Endodermal cell (in vitro differentiated cells): ENCODE measurements at regions not wholly inside any gene's neighbourhood (a gene's known extent, or its start where the extent isn't known, plus 50 kb on each side); places are given as distances from the start of the nearest gene placed in this dataset.

Experiments
- DNase-seq: peaks from one replicate; pipeline ENCODE4 v3.0.0-alpha.2; 2017
- H3K27ac ChIP-seq: 2 replicates; pipeline ENCODE4 v1.5.1; 2013; ENCODE audit warnings: mild to moderate bottlenecking, low read depth, low read length, moderate library complexity
- H3K27me3 ChIP-seq: 2 replicates; pipeline ENCODE4 v1.6.1; 2013; ENCODE audit warnings: mild to moderate bottlenecking, low read length, moderate library complexity; ENCODE audit not compliant: insufficient read depth, control insufficient read depth, poor library complexity, severe bottlenecking
- H3K36me3 ChIP-seq: 2 replicates; pipeline ENCODE4 v1.7.0; 2013; ENCODE audit warnings: mild to moderate bottlenecking, low read length, moderate library complexity; ENCODE audit not compliant: control insufficient read depth, insufficient read depth
- H3K4me1 ChIP-seq: one replicate; pipeline ENCODE4 v1.7.0; 2013; ENCODE audit warnings: low read length; ENCODE audit not compliant: control insufficient read depth, insufficient read depth
- H3K4me3 ChIP-seq: 2 replicates; pipeline ENCODE4 v1.5.1; 2013; ENCODE audit warnings: mild to moderate bottlenecking, low read length, moderate library complexity
- H3K9ac ChIP-seq: 2 replicates; pipeline ENCODE4 v1.6.1; 2013; ENCODE audit warnings: mild to moderate bottlenecking, low read length, moderate library complexity; ENCODE audit not compliant: poor library complexity, severe bottlenecking; ENCODE audit errors: extremely low read depth
- H3K9me3 ChIP-seq: 2 replicates; pipeline ENCODE4 v1.6.1; 2013; ENCODE audit warnings: mild to moderate bottlenecking, low read length, moderate library complexity; ENCODE audit not compliant: control insufficient read depth
- H3K27ac Mint-ChIP-seq: 2 replicates; pipeline ENCODE4 v1.8.0; 2020; ENCODE audit warnings: mixed read lengths
- H3K27me3 Mint-ChIP-seq: 2 replicates; pipeline ENCODE4 v1.8.0; 2021; ENCODE audit warnings: mild to moderate bottlenecking, mixed read lengths; ENCODE audit not compliant: insufficient read depth
- H3K36me3 Mint-ChIP-seq: 2 replicates; pipeline ENCODE4 v1.8.0; 2020; ENCODE audit warnings: low read depth, mixed read lengths
- H3K4me1 Mint-ChIP-seq: 2 replicates; pipeline ENCODE4 v1.8.0; 2020; ENCODE audit warnings: mixed read lengths
- H3K4me3 Mint-ChIP-seq: 2 replicates; pipeline ENCODE4 v1.8.0; 2020; ENCODE audit warnings: mild to moderate bottlenecking, moderate library complexity, mixed read lengths
- H3K9me3 Mint-ChIP-seq: 2 replicates; pipeline ENCODE4 v1.8.0; 2020; ENCODE audit warnings: mild to moderate bottlenecking, mixed read lengths
- WGBS, 2 experiments: methylation state at CpG; one replicate each; pipeline versions ENCODE4 v1.1.5 to v1.1.7; 2013; ENCODE audit warnings: missing lambda C conversion rate in 2 of 2, mixed read lengths in 1 of 2; ENCODE audit not compliant: insufficient coverage in 1 of 2, insufficient read length in 1 of 2; 5-methylcytosine and 5-hydroxymethylcytosine counted together
- TF ChIP-seq, protein P1 (sequence below): fragments of 200-600 bp; sonication (generic); conservative IDR thresholded peaks from 2 replicates; pipeline ENCODE4 v1.5.0; 2021; ENCODE audit warnings: antibody characterized with exemption, mild to moderate bottlenecking

DNA sequence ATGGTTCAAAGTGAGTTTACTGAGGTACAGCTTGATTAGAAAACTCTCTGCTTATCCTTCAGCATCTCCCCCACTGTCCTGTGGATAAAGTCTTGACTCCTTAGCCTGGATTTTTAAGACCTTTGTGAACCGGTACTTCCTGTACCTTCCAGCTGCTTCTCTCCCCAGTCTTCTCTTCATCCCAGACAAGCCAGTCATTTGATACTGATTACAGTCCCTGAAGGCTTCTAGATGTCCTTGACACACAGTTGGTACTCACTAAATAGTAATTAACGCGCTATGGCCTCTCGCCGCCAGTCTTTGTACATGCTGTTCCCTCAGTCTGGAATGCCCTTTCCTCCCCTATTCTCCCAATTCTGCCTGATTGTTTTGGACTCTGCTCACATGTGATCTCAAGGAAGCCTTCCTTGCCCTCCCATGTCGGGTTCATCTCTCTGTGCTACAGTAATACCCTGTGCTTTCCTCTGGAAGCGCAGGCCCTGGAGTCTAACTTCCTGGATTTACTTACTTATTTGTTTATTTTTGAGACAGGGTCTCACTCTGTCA lies 50.6 kb upstream of the PTGR2 start:
- Histone ChIP-seq H3K36me3 (no peaks in the 10 kb centered on the region), H3K27me3 (no peaks in the 10 kb centered on the region), H3K9me3 (no peaks in the 10 kb centered on the region), H3K9ac (no peak overlapping the region), H3K4me1 (no peaks in the 10 kb centered on the region), H3K4me3 (no peak overlapping the region), H3K27ac (no peak overlapping the region)
- no peak for DNase-seq
- TF ChIP-seq, protein P1, sequence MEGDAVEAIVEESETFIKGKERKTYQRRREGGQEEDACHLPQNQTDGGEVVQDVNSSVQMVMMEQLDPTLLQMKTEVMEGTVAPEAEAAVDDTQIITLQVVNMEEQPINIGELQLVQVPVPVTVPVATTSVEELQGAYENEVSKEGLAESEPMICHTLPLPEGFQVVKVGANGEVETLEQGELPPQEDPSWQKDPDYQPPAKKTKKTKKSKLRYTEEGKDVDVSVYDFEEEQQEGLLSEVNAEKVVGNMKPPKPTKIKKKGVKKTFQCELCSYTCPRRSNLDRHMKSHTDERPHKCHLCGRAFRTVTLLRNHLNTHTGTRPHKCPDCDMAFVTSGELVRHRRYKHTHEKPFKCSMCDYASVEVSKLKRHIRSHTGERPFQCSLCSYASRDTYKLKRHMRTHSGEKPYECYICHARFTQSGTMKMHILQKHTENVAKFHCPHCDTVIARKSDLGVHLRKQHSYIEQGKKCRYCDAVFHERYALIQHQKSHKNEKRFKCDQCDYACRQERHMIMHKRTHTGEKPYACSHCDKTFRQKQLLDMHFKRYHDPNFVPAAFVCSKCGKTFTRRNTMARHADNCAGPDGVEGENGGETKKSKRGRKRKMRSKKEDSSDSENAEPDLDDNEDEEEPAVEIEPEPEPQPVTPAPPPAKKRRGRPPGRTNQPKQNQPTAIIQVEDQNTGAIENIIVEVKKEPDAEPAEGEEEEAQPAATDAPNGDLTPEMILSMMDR = no peak
- Mint-ChIP-seq H3K4me3 (no peak overlapping the region), H3K27me3 (no peaks in the 10 kb centered on the region), H3K4me1 (peaks cover 4% of the 10 kb centered on the region), H3K9me3 (no peaks in the 10 kb centered on the region), H3K36me3 (no peaks in the 10 kb centered on the region), H3K27ac (no peak overlapping the region)
- WGBS, 2 experiments = 93 to 94% methylated on average over 7 of the region's 7 CpGs

DNA sequence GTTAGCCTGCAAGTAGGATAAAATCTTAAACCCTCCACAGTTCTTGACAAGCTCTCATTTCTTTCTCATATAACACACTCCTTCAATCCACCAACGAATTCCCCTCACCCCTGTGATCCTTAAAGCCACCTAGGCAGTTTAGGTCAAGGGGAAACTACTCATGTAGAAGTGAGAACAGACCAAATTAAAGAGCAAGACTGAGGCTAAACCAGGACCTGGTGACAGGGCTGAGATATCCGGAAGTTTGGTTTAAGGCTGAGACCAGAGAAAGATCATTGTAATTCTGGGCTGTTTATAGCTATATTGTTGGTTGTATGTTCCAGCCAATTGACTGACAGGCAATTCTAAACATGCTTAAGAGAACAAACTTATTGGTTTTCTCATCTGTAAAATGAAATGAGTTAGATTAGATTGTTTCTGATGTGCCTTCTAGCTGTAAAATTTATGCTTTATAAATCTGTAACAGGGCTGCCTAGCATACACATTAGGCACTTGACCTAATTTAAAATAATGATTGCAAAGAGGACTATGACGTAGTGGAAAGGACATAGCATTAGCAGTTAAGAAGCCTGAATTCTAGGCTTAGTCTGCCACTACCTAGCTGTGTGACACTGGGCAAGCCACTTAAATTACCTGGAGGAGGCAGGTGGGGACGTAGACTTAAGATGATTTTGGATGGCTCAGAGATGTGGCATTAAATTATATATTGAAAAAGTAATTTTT lies 53.9 kb upstream of the PTGR2 start:
- H3K9me3 Mint-ChIP-seq = no peaks in the 10 kb centered on the region

DNA sequence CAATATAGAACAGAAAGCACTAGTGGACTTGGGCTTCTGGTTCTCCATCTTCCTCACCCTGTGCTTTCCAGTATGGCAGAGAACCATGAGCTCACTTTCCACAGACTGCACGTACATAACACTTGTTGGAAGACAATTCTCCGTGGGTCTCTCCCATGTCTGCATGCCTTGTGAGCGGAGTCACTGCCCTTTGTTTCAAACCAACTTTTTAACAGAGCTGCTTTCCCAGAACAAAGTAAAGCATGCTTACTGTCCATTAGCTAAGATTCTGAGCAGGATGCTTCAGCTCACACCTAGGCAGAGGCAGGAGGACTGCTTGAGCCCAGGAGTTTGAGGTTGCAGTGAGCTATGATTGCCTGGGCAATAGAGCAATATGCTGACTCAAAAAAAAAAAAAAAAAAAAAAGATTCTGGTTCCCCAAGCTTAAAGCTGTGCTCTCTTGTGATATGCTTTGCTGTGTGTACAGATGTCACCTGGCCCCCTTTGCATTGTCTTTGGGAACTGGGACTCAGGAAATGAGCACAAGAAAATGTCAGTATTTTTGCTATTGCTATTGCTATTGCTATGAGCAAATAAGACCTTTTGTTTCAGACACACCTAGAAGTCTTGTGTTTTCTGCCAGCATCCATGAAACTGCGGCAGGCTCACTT lies 54.6 kb upstream of the PTGR2 start:
- Histone ChIP-seq H3K9ac (no peak overlapping the region), H3K27me3 (no peaks in the 10 kb centered on the region), H3K9me3 (no peaks in the 10 kb centered on the region), H3K4me1 (no peaks in the 10 kb centered on the region), H3K4me3 (no peak overlapping the region), H3K27ac (no peak overlapping the region), H3K36me3 (no peaks in the 10 kb centered on the region)
- TF ChIP-seq, protein P1 = no peak
- WGBS, 2 experiments = 84 to 88% methylated on average over 4 of the region's 4 CpGs
- Mint-ChIP-seq H3K27ac (no peak overlapping the region), H3K27me3 (no peaks in the 10 kb centered on the region), H3K36me3 (no peaks in the 10 kb centered on the region), H3K9me3 (no peaks in the 10 kb centered on the region), H3K4me3 (no peak overlapping the region), H3K4me1 (peaks cover 6% of the 10 kb centered on the region)
- DNase-seq = no peak

More for the DNA sequence above, 53.9 kb upstream of the PTGR2 start:
- Histone ChIP-seq H3K4me3 (no peak overlapping the region), H3K27me3 (no peaks in the 10 kb centered on the region), H3K36me3 (no peaks in the 10 kb centered on the region), H3K9ac (no peak overlapping the region), H3K27ac (no peak overlapping the region), H3K9me3 (no peaks in the 10 kb centered on the region), H3K4me1 (no peaks in the 10 kb centered on the region)
- Mint-ChIP-seq H3K27ac (no peak overlapping the region), H3K4me3 (no peak overlapping the region), H3K4me1 (peaks cover 3% of the 10 kb centered on the region), H3K27me3 (no peaks in the 10 kb centered on the region), H3K36me3 (no peaks in the 10 kb centered on the region)
- WGBS, 2 experiments = 75 to 87% methylated on average over 2 to 4 of the region's 4 CpGs
- TF ChIP-seq, protein P1 = no peak
- DNase-seq = no peak
